GM21717 (cell line): ENCODE measurements at regions not wholly inside any gene's neighbourhood (a gene's known extent, or its start where the extent isn't known, plus 50 kb on each side); places are given as distances from the start of the nearest gene placed in this dataset.

Experiments used
- ATAC-seq: cut with Tn5 transposase; IDR thresholded peaks from one replicate; pipeline ENCODE4 v1.9.1; 2021; ENCODE audit warnings: mild to moderate bottlenecking, moderate library complexity; ENCODE audit not compliant: unreplicated experiment

DNA sequence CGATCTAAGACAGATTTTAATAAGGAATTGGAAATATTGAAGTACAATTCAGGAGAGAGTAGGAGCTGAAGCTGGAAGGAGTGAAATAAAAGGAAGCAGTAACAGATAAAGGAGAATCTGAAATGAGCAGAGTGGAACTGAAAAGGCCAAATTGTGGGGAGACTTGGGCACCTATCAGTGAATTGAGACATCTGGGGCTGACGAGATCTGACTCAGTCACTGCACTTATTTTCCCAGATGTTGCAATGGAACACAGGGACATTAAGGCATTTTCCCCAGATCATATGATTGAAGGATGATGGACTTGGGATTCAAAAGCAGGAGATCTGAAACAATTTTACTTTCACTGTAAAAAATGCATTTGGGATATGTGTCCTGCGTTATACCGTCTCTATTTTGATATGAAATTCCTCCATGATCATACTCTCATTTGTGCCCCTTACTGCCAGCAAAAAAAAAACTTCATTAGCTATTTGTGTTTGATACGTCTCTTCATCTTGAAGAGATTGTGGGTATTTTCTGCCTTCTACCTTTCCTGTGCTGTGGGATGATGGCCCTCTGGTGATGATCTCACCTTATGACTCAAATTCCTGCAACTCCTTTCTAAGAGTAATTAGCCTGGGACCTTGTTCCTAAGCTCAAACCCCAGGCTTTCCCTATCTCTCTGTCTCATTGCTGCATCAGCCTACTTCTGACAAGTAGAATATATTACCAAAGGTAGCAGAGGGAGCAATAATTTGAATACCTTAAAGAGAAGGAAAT, 278.5 kb upstream of the MAN1A1 start:
- ATAC-seq = no peak

GRCh38 chr6:119626884-119627619, 277.5 kb upstream of the MAN1A1 start:
- ATAC-seq = no peak

DNA sequence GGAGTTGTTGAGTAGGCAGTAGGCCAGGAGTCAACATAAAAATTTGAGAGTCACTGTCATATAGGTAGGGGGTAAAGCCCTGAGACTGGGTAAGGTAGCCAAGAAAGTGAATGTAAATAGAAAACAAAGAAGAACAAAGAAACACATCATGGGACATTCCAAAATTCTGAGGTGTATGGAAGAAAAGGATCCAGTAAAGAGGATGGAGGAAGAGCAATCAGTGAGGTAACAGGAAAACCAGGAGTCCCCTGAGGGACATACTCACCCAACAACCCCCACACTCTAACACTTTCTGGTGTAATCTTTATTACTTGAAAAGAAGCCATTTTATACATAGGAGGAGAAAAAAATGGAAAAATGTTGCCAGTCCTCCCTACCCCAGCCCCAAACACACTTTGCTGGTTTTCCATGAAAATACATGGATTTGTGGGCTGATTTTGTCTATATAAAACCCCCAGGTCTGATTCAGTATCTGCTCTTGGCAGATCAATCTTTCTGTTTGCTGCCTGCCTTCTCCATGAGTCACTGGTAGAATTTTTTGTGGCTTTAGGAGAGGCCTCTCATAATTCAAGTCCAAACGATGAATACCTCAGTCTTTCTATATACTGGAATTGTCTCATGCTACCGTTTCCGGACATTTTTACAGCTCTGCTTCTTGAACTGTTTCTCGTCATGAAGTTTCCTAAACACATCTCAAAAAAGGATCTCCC, 271.4 kb upstream of the MAN1A1 start:
- ATAC-seq = no peak

GRCh38 chr6:119614138-119614537, 264.6 kb upstream of the MAN1A1 start:
- ATAC-seq = no peak

DNA sequence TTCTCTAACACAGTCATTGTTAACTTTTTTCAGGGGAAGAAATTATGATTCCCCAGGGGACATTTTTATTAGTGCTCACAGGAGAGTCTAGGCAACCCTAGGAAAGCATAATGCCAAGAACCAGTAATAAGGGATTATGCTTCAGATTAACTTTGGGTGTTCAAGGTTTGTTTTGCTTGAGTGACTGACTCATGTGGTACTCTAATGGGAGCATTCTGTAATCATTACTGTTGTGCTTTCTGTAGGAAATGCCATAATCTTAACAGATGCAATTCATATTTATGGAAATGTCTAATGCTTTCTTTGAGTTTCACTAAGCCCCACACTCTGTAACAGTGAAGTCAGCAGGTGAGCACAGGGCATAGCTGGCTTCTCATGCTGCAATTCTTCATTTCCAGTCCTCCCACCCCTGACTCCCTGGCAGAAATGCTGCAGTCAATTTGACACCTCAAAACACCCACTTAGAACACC, 263.4 kb upstream of the MAN1A1 start:
- ATAC-seq = no peak

DNA sequence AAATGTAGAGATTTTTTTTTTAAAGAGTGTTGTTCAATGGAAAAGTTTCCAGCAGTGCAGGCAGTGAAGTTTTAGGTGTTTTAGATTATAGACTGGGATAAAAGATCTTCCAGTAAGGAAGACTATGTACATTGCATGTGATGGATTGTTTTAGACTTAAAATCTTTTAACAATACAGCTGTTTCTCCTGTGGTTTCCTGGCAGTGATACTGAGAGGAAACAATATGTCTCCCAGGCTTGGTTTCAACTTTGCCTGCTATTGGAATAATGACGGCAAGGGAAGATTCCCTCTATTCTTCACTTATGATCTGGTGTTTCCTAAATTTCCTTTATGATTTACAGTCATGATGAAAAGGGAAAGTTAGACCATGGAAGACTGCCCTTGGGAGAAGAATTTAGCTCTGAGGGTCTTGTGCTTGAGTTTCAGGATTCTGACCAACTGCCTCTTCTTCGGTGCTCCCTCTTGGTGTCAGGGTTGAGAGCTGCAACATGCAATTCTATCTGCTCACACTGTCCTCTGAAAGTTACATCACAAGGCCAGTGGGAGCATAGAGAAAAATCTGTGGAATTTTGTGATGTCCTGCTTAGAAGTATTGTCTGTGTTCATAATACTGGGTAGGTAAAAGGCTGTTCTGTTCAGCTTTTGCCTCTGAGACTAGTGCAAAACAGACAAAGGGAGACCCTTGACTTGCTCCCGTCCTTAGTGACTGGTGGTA, 262.8 kb upstream of the MAN1A1 start:
- no peak for ATAC-seq

GRCh38 chr6:119610754-119611153, 261.2 kb upstream of the MAN1A1 start:
- no peak for ATAC-seq

DNA sequence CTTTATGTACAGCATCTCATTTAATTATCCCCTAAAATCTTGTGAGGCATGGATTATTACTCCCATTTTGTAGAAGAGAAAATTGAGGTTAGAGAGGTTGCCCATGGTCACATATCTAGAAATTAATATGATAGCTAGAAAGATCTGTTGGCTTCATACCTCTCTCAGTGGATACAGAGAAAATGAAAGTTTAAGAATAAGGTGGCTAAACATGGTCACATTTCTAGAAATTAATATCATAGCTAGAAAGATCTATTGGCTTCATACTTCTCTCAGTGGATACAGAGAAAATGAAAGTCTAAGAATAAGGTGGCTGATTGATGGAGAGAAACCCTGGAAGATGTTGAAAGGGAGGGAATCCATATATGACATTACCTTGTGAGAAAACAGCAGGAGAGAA, 260.7 kb upstream of the MAN1A1 start:
- peak; percentile 64 for ATAC-seq

GRCh38 chr6:119609865-119610264, 260.3 kb upstream of the MAN1A1 start:
- ATAC-seq = no peak

GRCh38 chr6:119608994-119609393, 259.4 kb upstream of the MAN1A1 start:
- no peak for ATAC-seq

- no peak for ATAC-seq
These were observed 254.6 kb upstream of the MAN1A1 start for GRCh38 chr6:119604124-119604523.

- ATAC-seq = no peak
These were observed 253.9 kb upstream of the MAN1A1 start for GRCh38 chr6:119603501-119603900.

DNA sequence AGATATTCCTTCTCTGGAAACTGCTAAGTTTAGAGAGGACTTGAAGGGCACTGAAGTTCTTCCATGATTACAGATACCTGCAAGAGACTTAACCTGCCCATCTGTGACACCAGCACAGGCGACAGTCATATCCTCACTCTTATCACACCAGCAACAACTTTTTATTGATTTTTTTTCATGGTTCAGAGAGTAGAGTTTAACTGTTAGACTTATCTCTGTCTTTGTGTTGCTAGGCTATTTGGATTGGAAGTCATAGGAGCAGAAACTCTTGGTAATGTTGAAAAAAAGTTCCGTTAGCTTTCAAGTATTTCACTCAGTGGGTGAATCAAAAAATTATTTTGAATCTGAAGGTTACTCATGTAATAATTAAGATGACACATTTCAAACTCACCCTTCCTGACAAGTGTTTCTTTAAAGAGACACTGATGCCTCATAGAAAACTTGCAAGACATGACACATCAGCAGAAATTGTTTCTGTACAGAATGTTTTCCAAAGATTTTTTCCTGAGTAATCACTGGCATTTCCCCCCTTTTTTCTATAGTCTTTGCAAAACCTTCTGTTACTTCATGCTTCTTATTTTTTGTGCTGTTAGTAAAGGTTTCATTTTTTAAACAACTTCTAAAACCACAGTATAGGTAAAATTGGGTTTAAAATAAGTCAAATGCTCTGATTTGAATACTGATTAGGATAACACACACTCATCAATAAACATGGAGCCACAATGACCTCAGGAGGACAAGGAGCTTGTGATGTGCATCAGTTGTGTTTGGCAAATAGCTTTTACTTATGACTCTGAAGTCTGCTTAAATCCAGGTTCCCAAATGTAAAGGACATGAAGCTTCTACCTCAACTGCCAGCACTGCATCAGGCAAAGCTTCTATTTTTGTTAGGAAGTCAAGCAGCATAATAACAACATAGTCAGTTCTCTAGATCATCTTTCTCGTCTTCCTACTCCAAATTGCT, 252.9 kb upstream of the MAN1A1 start:
- ATAC-seq = no peak

DNA sequence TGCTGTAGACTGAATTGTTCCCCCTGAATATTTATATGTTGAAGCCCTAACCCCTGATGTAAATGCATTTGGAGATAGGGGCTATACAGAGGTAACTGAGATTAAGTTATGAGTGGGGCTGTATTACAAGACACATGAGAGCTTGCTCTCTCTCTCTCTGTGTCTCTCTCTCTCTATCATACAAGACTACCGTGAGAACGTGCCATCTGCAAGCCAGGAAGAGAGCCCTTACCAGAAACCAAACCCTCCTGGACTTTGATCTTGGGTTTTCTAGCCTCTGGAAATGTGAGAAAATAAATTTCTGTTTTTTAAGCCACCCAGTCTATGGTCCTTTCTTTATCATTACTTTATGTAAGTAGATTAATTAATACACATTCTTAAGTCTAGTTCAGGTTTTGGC, 249.3 kb upstream of the MAN1A1 start:
- no peak for ATAC-seq

DNA sequence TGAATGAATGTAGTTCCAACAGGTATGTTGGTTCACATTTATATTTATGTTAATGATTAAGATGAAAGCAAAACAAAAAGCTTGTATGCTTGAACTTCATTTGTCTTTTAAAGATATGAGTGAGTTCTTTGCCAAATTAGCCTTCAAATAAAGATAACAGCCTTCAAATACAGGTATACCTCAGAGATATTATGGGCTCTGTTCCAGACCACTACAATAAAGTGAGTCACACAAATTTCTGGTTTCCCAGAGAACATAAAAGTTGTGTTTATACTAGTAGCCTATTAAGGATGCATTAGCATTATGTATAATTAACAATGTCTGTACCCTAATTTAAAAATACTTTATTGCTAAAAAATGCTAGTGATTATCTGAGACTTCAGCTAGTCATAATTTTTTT, 245.3 kb upstream of the MAN1A1 start:
- ATAC-seq = no peak

GRCh38 chr6:119591235-119591634, 241.7 kb upstream of the MAN1A1 start:
- no peak for ATAC-seq

- ATAC-seq = no peak
These were observed 240.5 kb upstream of the MAN1A1 start for GRCh38 chr6:119590066-119590465.

- no peak for ATAC-seq
These were observed 238.0 kb upstream of the MAN1A1 start for GRCh38 chr6:119587537-119587936.

DNA sequence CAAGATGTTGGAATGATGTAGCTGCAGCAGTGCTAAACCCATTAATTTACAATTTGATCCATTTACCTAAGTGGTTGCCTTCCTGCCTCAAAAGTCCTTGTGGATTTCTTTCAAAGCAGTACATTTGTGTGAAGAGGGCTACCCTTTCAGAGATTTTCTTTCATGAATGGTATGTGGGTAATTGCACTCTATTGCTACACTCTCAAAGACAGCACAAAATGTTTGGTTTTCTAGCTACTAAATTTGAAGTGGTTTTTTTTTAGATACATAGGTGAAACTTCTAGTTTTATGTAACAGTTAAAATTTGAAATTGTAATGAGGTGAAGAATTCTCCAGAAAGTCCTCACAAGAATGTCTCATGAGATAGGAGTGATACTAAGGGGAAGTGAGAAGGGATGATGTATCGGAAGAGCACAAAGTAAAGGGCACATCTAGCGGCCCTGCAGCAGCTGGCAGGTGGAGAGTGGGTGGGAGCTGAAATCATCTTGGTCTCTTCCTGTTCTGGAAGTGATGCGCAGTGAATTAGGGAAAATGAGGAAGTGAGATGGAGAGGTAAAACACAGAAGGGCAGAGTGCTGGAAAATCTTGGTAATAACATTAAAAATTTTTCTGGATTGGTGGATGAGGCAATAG, 236.8 kb upstream of the MAN1A1 start:
- ATAC-seq = peak; percentile 99
